ENCODE measurements at regions not wholly inside any gene's neighbourhood (a gene's known extent, or its start where the extent isn't known, plus 50 kb on each side); places are given as distances from the start of the nearest gene placed in this dataset.
"Not testable (repeated sequence)": the region's sequence is repeated elsewhere in the genome, so short reads cannot be mapped to it uniquely, and the experiment has no call there.

DNA sequence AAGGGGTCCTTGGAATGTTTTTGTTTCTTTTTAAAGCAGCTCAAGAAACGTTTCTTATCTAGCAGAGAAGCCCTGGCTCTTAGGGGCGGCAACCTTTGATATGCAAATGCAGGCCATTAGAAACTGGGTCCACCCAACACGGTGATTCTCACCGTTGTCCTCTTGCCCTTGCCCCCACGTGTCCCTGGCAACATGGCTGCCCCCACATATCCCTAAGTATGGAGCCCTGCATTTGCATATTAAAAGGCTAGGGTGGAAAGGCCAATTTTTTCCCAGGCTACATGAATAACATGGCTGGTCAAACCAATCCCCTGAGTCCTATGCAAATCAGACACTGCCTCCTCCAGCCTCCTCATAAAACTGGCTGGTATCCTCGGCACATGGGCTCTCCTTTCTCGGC lies 230.1 kb upstream of the SPOPL start:
- H3K9me3 ChIP-seq, result no peaks in the 10 kb centered on the region
- no peak overlapping the region for H3K4me3 ChIP-seq
- intact Hi-C loops (cut with DNase I), result no loop called here
- H3K36me3 ChIP-seq, result no peaks in the 10 kb centered on the region
- H3K27ac ChIP-seq, result no peak overlapping the region
- H3K4me1 ChIP-seq, result no peaks in the 10 kb centered on the region
- no peaks in the 10 kb centered on the region for H3K27me3 ChIP-seq (ENCODE audit: low read depth)
- TF ChIP-seq, protein P1, sequence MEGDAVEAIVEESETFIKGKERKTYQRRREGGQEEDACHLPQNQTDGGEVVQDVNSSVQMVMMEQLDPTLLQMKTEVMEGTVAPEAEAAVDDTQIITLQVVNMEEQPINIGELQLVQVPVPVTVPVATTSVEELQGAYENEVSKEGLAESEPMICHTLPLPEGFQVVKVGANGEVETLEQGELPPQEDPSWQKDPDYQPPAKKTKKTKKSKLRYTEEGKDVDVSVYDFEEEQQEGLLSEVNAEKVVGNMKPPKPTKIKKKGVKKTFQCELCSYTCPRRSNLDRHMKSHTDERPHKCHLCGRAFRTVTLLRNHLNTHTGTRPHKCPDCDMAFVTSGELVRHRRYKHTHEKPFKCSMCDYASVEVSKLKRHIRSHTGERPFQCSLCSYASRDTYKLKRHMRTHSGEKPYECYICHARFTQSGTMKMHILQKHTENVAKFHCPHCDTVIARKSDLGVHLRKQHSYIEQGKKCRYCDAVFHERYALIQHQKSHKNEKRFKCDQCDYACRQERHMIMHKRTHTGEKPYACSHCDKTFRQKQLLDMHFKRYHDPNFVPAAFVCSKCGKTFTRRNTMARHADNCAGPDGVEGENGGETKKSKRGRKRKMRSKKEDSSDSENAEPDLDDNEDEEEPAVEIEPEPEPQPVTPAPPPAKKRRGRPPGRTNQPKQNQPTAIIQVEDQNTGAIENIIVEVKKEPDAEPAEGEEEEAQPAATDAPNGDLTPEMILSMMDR (IDR thresholded peaks at IDR 0.05), result no peak
- ATAC-seq (no peak), DNase-seq (no peak)

DNA sequence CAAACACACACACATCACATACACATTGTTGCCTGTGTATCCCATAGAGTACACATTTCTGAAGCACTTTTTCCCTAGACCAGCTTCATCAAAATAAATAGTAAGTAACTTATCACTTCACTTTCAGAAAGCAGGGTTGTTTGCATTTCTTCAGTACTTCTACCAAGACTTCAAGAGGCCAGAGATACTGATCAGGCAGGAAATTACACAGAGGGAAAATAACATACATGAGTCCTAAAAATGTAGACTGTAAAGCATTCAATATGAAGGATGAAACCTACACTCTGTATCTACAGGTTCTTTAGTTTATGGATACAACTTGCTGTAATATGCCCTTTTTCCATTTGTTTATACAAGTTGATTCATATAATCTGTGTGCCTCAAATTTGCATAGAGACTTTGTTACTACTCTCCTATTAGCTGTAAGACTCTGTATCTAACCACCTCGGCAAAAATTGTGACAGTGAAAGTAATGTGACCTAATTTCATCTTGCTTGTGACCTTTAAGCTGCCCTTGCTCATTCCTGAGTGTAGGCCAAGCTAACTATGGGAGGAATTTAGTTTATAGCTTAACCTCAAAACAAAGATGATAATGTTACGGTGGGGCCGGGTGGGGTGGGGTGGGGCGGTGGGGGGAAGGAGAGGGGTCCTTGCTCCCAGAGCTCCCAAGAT lies 228.9 kb upstream of the SPOPL start:
- ATAC-seq (no peak), DNase-seq (no peak)
- H3K27ac ChIP-seq, result no peak overlapping the region
- TF ChIP-seq, protein P1 (IDR thresholded peaks at IDR 0.05), result no peak
- H3K27me3 ChIP-seq (ENCODE audit: low read depth), result no peaks in the 10 kb centered on the region
- no peak overlapping the region for H3K4me3 ChIP-seq
- H3K4me1 ChIP-seq, result no peaks in the 10 kb centered on the region
- H3K36me3 ChIP-seq, result no peaks in the 10 kb centered on the region
- H3K9me3 ChIP-seq, result no peaks in the 10 kb centered on the region
- intact Hi-C loops (cut with DNase I), result no loop called here

DNA sequence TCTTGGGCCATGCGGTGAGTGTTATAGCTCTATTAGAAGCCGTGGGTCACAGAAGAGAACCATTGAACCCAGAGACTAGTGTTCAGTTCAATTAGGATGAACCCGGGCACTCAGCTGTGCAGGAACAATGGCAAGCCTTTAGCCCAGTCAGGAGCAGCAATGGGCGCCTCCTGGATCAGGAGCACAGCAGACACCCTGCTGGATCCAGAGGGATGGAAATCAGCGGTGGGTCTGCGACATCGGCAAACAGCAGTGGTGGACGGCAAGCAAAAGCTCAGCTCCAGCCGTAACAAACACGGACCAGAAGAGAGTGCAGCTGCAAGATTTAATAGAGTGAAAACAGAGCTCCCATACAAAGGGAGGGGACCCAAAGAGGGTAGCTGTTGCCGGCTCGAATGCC lies 228.3 kb upstream of the SPOPL start:
- H3K4me1 ChIP-seq; H3K4me3 ChIP-seq; H3K9me3 ChIP-seq; ATAC-seq; H3K27me3 ChIP-seq (ENCODE audit: low read depth); H3K27ac ChIP-seq; DNase-seq; intact Hi-C loops (cut with DNase I); H3K36me3 ChIP-seq: not testable (repeated sequence)

DNA sequence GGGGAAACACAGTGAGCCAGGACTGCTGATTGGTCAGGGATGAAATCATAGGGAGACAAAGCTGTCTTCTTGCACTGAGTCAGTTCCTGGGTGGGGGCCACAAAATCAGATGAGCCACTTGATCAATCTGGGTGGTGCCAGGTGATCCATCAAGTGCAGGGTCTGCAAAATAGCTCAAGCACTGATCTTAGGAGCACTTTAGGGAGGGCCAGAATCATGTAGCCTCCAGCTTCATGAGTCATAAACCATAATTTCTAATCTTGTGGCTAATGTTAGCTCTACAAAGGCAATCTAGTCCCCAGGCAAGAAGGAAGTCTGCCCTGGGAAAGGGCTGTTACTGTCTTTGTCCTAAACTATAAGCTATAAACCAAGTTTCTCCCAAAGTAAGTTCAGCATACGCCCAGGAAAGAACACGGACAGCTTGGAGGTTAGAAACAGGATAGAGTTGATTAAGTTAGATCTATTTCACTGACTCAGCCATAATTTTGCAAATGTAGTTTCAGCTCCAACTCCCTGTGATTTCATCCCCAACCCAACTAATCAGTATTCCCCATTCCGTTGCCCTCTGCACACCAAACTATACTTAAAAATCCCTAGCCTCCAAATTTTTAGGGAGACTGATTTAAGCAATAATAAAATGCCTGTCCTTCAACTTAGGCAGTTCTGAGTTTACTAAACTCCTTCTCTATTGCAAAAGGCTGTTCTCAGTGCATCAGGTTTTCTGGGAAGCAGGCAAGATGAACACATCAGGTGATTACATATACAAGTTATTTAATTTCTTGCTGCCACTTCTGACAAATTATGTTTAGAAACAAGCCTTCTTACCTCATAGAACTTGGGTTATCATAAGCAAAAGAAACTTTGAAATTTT lies 226.9 kb upstream of the SPOPL start:
- Histone ChIP-seq H3K36me3 (no peaks in the 10 kb centered on the region), H3K4me3 (no peak overlapping the region), H3K27ac (no peak overlapping the region), H3K4me1 (no peaks in the 10 kb centered on the region), H3K9me3 (no peaks in the 10 kb centered on the region), H3K27me3 (ENCODE audit: low read depth) (no peaks in the 10 kb centered on the region)
- TF ChIP-seq, protein P1 (IDR thresholded peaks at IDR 0.05), result no peak
- intact Hi-C loops (cut with DNase I), result no loop called here
- peak in 1 of 2 donors; percentile 68 for ATAC-seq
- no peak for DNase-seq

DNA sequence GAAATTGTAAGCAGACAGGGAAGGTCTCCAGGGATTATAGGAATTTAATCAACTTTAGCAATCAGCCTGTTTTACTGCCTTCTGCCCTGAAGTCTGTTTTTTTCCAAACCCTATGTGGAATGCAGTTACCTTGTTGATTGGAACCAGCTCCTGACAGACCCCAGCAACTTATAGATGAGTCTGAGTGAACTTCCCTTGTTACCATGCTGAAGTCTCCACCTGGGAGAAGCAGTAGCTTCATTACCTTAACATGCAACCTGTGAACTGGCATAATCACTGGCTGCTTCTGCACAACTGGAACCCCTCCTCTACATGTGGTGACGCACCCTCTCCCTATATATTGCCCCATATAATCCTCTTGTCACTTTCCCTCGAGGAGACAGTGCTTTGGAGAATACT lies 226.3 kb upstream of the SPOPL start:
- ATAC-seq, result peak in 1 of 2 donors; percentile 17
- Histone ChIP-seq H3K4me1 (no peaks in the 10 kb centered on the region), H3K36me3 (no peaks in the 10 kb centered on the region), H3K9me3 (no peaks in the 10 kb centered on the region), H3K27me3 (ENCODE audit: low read depth) (no peaks in the 10 kb centered on the region), H3K4me3 (no peak overlapping the region), H3K27ac (no peak overlapping the region)
- TF ChIP-seq, protein P1 (IDR thresholded peaks at IDR 0.05), result no peak
- DNase-seq, result no peak
- intact Hi-C loops (cut with DNase I), result no loop called here

DNA sequence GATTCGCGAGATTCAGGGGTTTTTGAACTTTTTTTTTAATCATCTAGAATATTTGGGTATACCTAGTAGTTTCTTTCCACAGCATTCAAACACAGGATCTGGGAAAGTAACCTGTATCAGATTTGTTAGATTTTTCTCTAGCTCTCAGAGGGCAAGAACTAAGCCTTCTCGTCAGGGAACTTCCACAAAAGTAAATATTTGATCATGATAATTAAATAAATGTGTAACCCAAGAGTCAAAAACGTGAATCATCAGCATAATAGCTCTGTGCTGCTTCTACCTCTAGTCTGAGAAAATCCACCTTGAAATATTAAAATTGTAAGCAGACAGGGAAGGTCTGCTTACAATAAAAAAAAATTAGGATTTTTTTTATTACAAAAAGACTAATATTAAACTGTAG lies 225.7 kb upstream of the SPOPL start:
- Histone ChIP-seq H3K4me1 (no peaks in the 10 kb centered on the region), H3K36me3 (no peaks in the 10 kb centered on the region), H3K27ac (no peak overlapping the region), H3K9me3 (no peaks in the 10 kb centered on the region), H3K27me3 (ENCODE audit: low read depth) (no peaks in the 10 kb centered on the region), H3K4me3 (no peak overlapping the region)
- TF ChIP-seq, protein P1 (IDR thresholded peaks at IDR 0.05), result no peak
- DNase-seq (no peak), ATAC-seq (peak; percentile 75 to 94)
- intact Hi-C loops (cut with DNase I), result no loop called here
